IMR-90 (cell line): ENCODE measurements at regions not wholly inside any gene's neighbourhood (a gene's known extent, or its start where the extent isn't known, plus 50 kb on each side); places are given as distances from the start of the nearest gene placed in this dataset.

Experiments
- ATAC-seq: fragments of 200-7000 bp; cut with Tn5 transposase; 2 replicates; pipeline ENCODE4 v1.9.1; 2020; ENCODE audit warnings: low read depth, mild to moderate bottlenecking, moderate library complexity
- BruUV-seq: library from RNA; stranded (reverse); fragments of 400-500 nt; replicated peaks from 2 replicates; lab custom pipeline; 2021; lab: Mats Ljungman, UMichigan
- CTCF ChIA-PET: fragments of 300-600 bp; formaldehyde crosslinking; extraction: SDS; loops from one replicate; lab custom pipeline; 2021; ENCODE audit warnings: antibody characterized with exemption; lab: Yijun Ruan, JAX
- POLR2A ChIA-PET: fragments of 300-600 bp; sonication (Branson Sonifier 250); formaldehyde crosslinking; loops from one replicate; lab custom pipeline; 2022; ENCODE audit warnings: antibody characterized with exemption; ENCODE audit not compliant: unreplicated experiment; lab: Charles Lee
- DNase-seq: peaks from one replicate; pipeline ENCODE4 v3.0.0; 2013
- H2AFZ ChIP-seq: replicated peaks from 2 replicates; pipeline ENCODE3; 2013; ENCODE audit warnings: low read length, mild to moderate bottlenecking; ENCODE audit not compliant: poor library complexity
- H2AK5ac ChIP-seq: 2 replicates; pipeline ENCODE4 v1.6.1; 2013; ENCODE audit warnings: low read depth, low read length, inconsistent platforms
- H2AK9ac ChIP-seq: replicated peaks from 2 replicates; pipeline ENCODE3; 2013; ENCODE audit warnings: mild to moderate bottlenecking, low read depth, low read length, moderate library complexity; ENCODE audit not compliant: poor library complexity
- H2BK120ac ChIP-seq: 2 replicates; pipeline ENCODE4 v1.6.1; 2013; ENCODE audit warnings: low read depth, low read length, inconsistent platforms
- H2BK15ac ChIP-seq: 3 replicates; pipeline ENCODE4 v1.6.1; 2013; ENCODE audit warnings: low read depth, low read length, inconsistent platforms
- H2BK20ac ChIP-seq: 2 replicates; pipeline ENCODE4 v1.6.1; 2013; ENCODE audit warnings: low read depth, mild to moderate bottlenecking, inconsistent platforms, low read length, moderate library complexity
- H2BK5ac ChIP-seq: 2 replicates; pipeline ENCODE4 v1.6.1; 2013; ENCODE audit warnings: mild to moderate bottlenecking, low read depth, low read length, inconsistent platforms; ENCODE audit not compliant: poor library complexity, severe bottlenecking
- H3K14ac ChIP-seq: replicated peaks from 2 replicates; pipeline ENCODE4 v1.6.1; 2013; ENCODE audit warnings: low read depth, low read length, inconsistent platforms
- H3K18ac ChIP-seq: 2 replicates; pipeline ENCODE4 v1.6.1; 2013; ENCODE audit warnings: low read depth, low read length, control low read depth
- H3K23ac ChIP-seq: 2 replicates; pipeline ENCODE4 v1.6.1; 2013; ENCODE audit warnings: low read depth, low read length, inconsistent platforms
- H3K27ac ChIP-seq: 2 replicates; pipeline ENCODE4 v1.5.1; 2013; ENCODE audit warnings: mild to moderate bottlenecking, control low read depth, low read length; ENCODE audit not compliant: insufficient read depth
- H3K27me3 ChIP-seq: 2 replicates; pipeline ENCODE4 v1.6.1; 2013; ENCODE audit warnings: low read length; ENCODE audit not compliant: control insufficient read depth, insufficient read depth
- H3K36me3 ChIP-seq: 2 replicates; pipeline ENCODE4 v1.6.1; 2013; ENCODE audit warnings: low read length, mixed read lengths; ENCODE audit not compliant: control insufficient read depth, insufficient read depth
- H3K4ac ChIP-seq: 2 replicates; pipeline ENCODE4 v1.6.1; 2013; ENCODE audit warnings: low read depth, low read length, inconsistent platforms
- H3K4me1 ChIP-seq: 2 replicates; pipeline ENCODE4 v1.6.1; 2013; ENCODE audit warnings: low read length, mixed read lengths; ENCODE audit not compliant: control insufficient read depth, insufficient read depth
- H3K4me2 ChIP-seq: 2 replicates; pipeline ENCODE4 v1.6.1; 2013; ENCODE audit warnings: low read depth, mild to moderate bottlenecking, control low read depth, low read length, moderate library complexity
- H3K4me3 ChIP-seq: 2 replicates; pipeline ENCODE4 v1.5.1; 2013; ENCODE audit warnings: low read depth, mild to moderate bottlenecking, control low read depth, low read length, moderate library complexity; ENCODE audit not compliant: insufficient read depth
- H3K56ac ChIP-seq: 2 replicates; pipeline ENCODE4 v1.6.1; 2013; ENCODE audit warnings: low read length, inconsistent platforms; ENCODE audit not compliant: insufficient read depth; ENCODE audit errors: extremely low read depth
- H3K79me1 ChIP-seq, 2 experiments: 2 replicates each; pipeline ENCODE4 v1.6.1; 2013; ENCODE audit warnings: low read length in 2 of 2, inconsistent platforms in 1 of 2, low read depth in 1 of 2
- H3K9ac ChIP-seq: 2 replicates; pipeline ENCODE4 v1.6.1; 2013; ENCODE audit warnings: low read depth, low read length, control low read depth
- H3K9me1 ChIP-seq: 2 replicates; pipeline ENCODE4 v1.6.1; 2013; ENCODE audit warnings: low read length, inconsistent platforms; ENCODE audit not compliant: insufficient read depth
- H3K9me3 ChIP-seq: 2 replicates; pipeline ENCODE4 v1.6.1; 2013; ENCODE audit warnings: low read length; ENCODE audit not compliant: control insufficient read depth, insufficient read depth
- H4K20me1 ChIP-seq: 2 replicates; pipeline ENCODE4 v1.6.1; 2013; ENCODE audit warnings: low read length, inconsistent platforms; ENCODE audit not compliant: insufficient read depth
- H4K5ac ChIP-seq: 2 replicates; pipeline ENCODE4 v1.6.1; 2013; ENCODE audit warnings: mild to moderate bottlenecking, low read depth, low read length, control low read depth
- H4K8ac ChIP-seq, 2 experiments: 2 replicates each; pipeline ENCODE4 v1.6.1; 2013; ENCODE audit warnings: low read depth in 2 of 2, low read length in 2 of 2, control low read depth in 1 of 2, inconsistent platforms in 1 of 2
- H4K91ac ChIP-seq: 2 replicates; pipeline ENCODE4 v1.6.1; 2013; ENCODE audit warnings: low read depth, low read length, inconsistent platforms; ENCODE audit not compliant: insufficient read depth
- CEBPB ChIP-seq: IDR thresholded peaks from 2 replicates; pipeline ENCODE4 v1.6.1; 2012; ENCODE audit warnings: low read depth, low read length, improper control_type of control experiment
- MXI1 ChIP-seq: IDR thresholded peaks from 2 replicates; pipeline ENCODE4 v1.6.1; 2012; ENCODE audit warnings: low read depth, mild to moderate bottlenecking, low read length, moderate library complexity, borderline replicate concordance
- POLR2A ChIP-seq: IDR thresholded peaks from 2 replicates; pipeline ENCODE4 v1.6.1; 2012; ENCODE audit warnings: mild to moderate bottlenecking, low read depth, low read length
- WGBS, 2 experiments: methylation state at CpG; one replicate each; pipeline versions ENCODE4 v1.1.5 to v1.1.7; 2013; ENCODE audit warnings: missing lambda C conversion rate in 2 of 2; ENCODE audit not compliant: insufficient read length in 1 of 2; ENCODE audit errors: extremely low coverage in 2 of 2; 5-methylcytosine and 5-hydroxymethylcytosine counted together
- dilution Hi-C: fragments of 300-500 bp; cut with HindIII; formaldehyde crosslinking; loops from one replicate; pipeline ENCODE4 v1.14.3; 2018; ENCODE audit warnings: low sequenced_read_pairs; ENCODE audit not compliant: unreplicated experiment
- in situ Hi-C: fragments of 300-500 bp; cut with MboI; formaldehyde crosslinking; loops from 3 replicates; pipeline ENCODE4 v1.14.3; 2019; ENCODE audit warnings: low sequenced_read_pairs, inconsistent platforms, mixed read lengths
- intact Hi-C: fragments of 100-400 bp; cut with micrococcal nuclease; formaldehyde crosslinking; loops from 2 replicates; pipeline ENCODE4 v1.10.0; 2022

GRCh38 chr11:41522899-41523672 is 63.6 kb upstream of the LRRC4C start:
- Histone ChIP-seq H3K23ac (no peak overlapping the region), H3K18ac (no peak overlapping the region), H2BK5ac (no peak overlapping the region), H2BK20ac (no peak overlapping the region), H3K4me2 (no peak overlapping the region), H3K56ac (no peak overlapping the region), H3K4me3 (no peak overlapping the region), H3K9me1 (no peaks in the 10 kb centered on the region), H3K9ac (no peak overlapping the region), H3K27ac (no peak overlapping the region), H3K79me1 (no peaks in the 10 kb centered on the region), H2AK9ac (no peak overlapping the region), H3K27me3 (no peaks in the 10 kb centered on the region), H2AFZ (no peak overlapping the region), H3K4me1 (no peaks in the 10 kb centered on the region), H2BK120ac (no peak overlapping the region), H3K9me3 (peaks cover 2% of the 10 kb centered on the region; the same call in 1 of the 2 replicates), H4K5ac (no peak overlapping the region), H3K4ac (no peak overlapping the region), H4K8ac (no peak overlapping the region), H4K20me1 (no peaks in the 10 kb centered on the region), H4K91ac (no peak overlapping the region), H2AK5ac (no peak overlapping the region), H2BK15ac (no peak overlapping the region), H3K14ac (no peak overlapping the region), H3K36me3 (no peaks in the 10 kb centered on the region)
- no TSS peak for BruUV-seq
- intact Hi-C loops = no loop called here
- CTCF ChIA-PET = no interaction called here
- TF ChIP-seq POLR2A (no peak), CEBPB (no peak), MXI1 (no peak)
- WGBS, 2 experiments = 0% methylated on average over 1 of the region's 2 CpGs; no CpG with 5 or more reads in 1 of the 2 experiments
- dilution Hi-C loops = no loop called here
- POLR2A ChIA-PET = no interaction called here
- ATAC-seq (no peak), DNase-seq (no peak)
- in situ Hi-C loops = no loop called here
